ENCODE measurements at regions not wholly inside any gene's neighbourhood (a gene's known extent, or its start where the extent isn't known, plus 50 kb on each side); places are given as distances from the start of the nearest gene placed in this dataset.

DNA sequence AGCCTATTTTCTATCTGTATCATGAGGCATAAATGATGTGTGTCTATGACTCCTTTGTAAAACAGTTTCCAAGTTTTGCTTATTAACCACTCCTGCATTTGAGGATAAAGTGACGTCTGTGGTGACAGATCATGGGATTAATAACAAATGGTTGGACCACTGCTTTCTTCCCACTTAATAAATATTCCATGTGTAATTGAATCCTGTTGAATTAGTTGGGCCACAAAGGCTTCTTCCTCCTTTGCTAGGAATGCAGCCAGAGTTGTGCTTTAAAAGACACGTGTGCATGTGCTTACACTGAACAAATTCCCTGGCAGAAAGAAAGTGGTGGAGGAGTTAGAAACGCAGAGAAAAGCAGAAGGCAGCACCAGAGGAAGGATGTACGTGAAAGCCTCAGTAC lies 150.2 kb downstream of the ACTBL2 start:
- no peak for DNase-seq

- DNase-seq, result no peak
These were observed 153.9 kb downstream of the GPBP1 start for GRCh38 chr5:57327561-57328367.

GRCh38 chr5:57325678-57326397 lies 152.0 kb downstream of the GPBP1 start:
- DNase-seq, result no peak

GRCh38 chr5:57324861-57325260 lies 151.0 kb downstream of the GPBP1 start:
- no peak for DNase-seq

GRCh38 chr5:57324181-57324580 lies 150.3 kb downstream of the GPBP1 start:
- no peak for DNase-seq

DNA sequence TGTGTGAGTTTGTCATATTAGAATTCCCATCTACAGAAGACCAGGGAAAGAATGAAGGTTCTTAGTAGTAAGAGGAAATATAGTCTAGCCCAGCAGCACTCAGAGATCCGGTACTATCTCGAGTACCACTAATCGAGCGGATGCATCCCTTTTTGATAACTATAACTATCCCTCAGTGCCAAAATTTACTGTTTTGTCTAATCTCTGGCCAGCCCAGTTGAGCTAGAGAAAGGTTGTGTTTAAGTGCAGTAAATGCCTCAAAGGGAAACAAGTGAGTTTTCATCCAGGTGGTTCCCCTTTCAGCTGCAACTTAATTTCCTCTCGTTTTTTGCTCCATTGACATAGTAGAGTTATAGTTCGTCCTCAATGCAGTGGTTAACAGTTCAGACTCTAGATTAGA lies 146.7 kb downstream of the GPBP1 start:
- DNase-seq, result no peak

GRCh38 chr5:57319628-57320027 lies 145.8 kb downstream of the GPBP1 start:
- no peak for DNase-seq

- no peak for DNase-seq
These were observed 144.4 kb downstream of the GPBP1 start for GRCh38 chr5:57318251-57318650.

DNA sequence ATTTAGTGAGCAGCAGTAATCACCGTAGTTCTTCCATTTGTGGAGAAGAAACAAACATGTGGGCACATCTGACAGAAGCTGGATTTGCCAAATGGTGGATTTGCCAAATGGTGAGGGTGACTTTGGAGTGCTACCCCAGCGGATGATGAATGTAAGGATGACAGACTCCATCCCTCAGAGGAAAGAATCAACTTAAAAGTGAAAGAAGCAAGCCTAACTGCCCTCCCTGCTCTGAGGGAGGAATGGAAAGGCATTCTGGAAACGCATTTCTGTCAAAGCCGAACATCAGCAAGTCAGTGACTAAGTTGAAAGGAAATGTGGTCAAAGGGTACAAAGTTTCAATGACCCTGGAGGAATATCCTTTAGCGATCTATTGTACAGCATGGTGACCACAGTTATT lies 143.5 kb downstream of the GPBP1 start:
- DNase-seq, result no peak

DNA sequence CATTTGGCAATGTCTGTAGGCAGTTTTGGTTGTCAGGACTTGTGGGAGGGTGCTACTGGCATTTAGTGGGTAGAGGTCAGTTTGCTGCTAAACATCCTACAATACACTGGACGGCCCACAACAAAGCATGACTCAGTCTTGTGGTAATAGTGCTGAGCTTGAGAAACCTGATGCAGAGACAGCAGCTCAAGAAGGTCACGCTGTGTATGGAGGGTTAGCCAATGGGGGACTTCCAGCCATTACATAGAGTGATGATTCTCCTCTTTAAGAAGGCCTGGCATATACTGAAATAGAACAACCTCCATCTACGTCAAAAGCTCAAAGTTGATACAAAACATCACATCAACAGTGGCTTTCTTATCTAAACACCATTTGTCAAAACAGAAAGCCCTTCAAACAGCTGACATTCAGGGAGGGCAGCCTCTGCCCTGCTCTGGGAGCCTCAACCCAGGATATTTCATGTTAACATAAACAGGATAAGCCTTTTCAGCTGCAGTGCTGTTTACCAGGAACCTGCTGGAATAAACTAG lies 143.0 kb downstream of the GPBP1 start:
- DNase-seq, result no peak

- no peak for DNase-seq
These were observed 142.1 kb downstream of the GPBP1 start for GRCh38 chr5:57315941-57316340.

Measured in activated CD4-positive, alpha-beta T cell treated with anti-CD3 and anti-CD28 coated beads for 4 hours (primary cell).